Astrocyte of the spinal cord (primary cell): ENCODE measurements at regions not wholly inside any gene's neighbourhood (a gene's known extent, or its start where the extent isn't known, plus 50 kb on each side); places are given as distances from the start of the nearest gene placed in this dataset.

Experiments
- DNase-seq: peaks from one replicate; pipeline ENCODE4 v3.0.0; 2011; ENCODE audit warnings: low read depth, low spot score
- H3K4me3 ChIP-seq: 2 replicates; pipeline ENCODE4 v1.5.1; 2011; ENCODE audit warnings: low read depth, mild to moderate bottlenecking, low read length, moderate library complexity
- CTCF ChIP-seq: IDR thresholded peaks from 2 replicates; pipeline ENCODE4 v1.5.1; 2012; ENCODE audit warnings: low read depth, mild to moderate bottlenecking, low read length, inconsistent platforms
- in situ Hi-C: cut with HindIII; loops from 2 replicates; pipeline ENCODE4 v1.10.0; 2017; ENCODE audit warnings: low sequenced_read_pairs

DNA sequence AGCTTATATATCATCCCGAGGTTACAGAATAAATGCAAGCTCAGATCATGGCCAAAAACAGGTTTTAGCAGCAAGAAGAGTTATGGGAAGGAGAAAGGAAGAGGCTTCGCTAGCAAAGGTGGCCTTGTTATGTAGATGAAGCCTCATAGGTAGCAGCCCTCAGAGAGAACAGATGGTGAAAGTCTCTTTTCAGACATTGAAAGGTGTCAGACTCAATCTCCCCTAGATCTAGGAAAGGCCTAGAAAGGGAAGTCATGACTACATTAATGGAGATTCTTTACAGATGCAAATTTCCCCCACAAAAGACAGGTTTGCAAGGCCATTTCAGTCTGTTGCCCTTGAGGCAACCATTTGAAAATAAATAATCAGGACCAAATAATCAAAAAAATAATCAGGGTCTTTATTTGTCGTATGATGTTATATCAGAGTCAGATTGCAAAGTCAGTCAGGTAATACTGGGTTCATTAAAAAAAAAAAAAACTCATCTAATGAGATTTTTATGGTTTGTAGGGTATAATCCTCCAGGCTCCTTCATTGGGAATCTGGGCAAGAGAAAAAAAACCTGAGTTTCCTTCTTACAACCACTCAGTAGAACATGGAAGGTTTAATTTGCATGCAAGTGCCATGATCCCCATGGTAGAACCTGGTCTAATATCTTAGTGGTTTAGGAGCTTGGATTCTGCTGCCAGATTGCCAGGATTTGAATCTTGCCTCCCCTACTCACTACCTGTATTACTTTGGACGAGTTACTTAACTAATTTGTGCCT is 50.8 kb upstream of the HTR2A start:
- in situ Hi-C loops: no loop called here

More for the DNA sequence above, 50.8 kb upstream of the HTR2A start:
- no peak for TF ChIP-seq CTCF
- no peak for DNase-seq
- no peak overlapping the region for H3K4me3 ChIP-seq
